Heart left ventricle (tissue), 16 donors: ENCODE measurements at regions not wholly inside any gene's neighbourhood (a gene's known extent, or its start where the extent isn't known, plus 50 kb on each side); places are given as distances from the start of the nearest gene placed in this dataset.

Source experiments
- ATAC-seq, 4 donors: fragments of 200-7000 bp; cut with Tn5 transposase; one replicate each; pipeline ENCODE4 v1.9.1; 2020 to 2022; ENCODE audit warnings: moderate library complexity in 4 of 4, mild to moderate bottlenecking in 3 of 4, moderate number of reproducible peaks in 1 of 4
- DNase-seq, 5 donors: peaks; one replicate each; pipeline ENCODE4 v3.0.0-alpha.2; 2020
- H3K27ac ChIP-seq, 12 donors: fragments of 200-600 bp; sonication (generic) in 4 of 12; one replicate each; pipeline versions ENCODE4 v1.5.0 to v1.8.0; 2016 to 2022; ENCODE audit warnings: mild to moderate bottlenecking in 2 of 12
- H3K27me3 ChIP-seq, 9 donors: fragments of 200-600 bp; sonication (generic) in 2 of 9; one replicate each; pipeline versions ENCODE4 v1.5.1 to v1.8.0; 2016 to 2022; ENCODE audit warnings: mild to moderate bottlenecking in 3 of 9
- H3K36me3 ChIP-seq, 9 donors: fragments of 200-600 bp; sonication (generic) in 2 of 9; one replicate each; pipeline versions ENCODE4 v1.5.0 to v1.8.0; 2018 to 2022; ENCODE audit warnings: mild to moderate bottlenecking in 2 of 9
- H3K4me1 ChIP-seq, 12 donors: fragments of 200-600 bp; sonication (generic) in 4 of 12; one replicate each; pipeline versions ENCODE4 v1.5.0 to v1.8.0; 2016 to 2022; ENCODE audit warnings: mild to moderate bottlenecking in 3 of 12
- H3K4me3 ChIP-seq, 12 donors: fragments of 200-600 bp; sonication (generic) in 4 of 12; one replicate each; pipeline versions ENCODE4 v1.5.0 to v1.8.0; 2017 to 2022; ENCODE audit warnings: mild to moderate bottlenecking in 9 of 12, moderate library complexity in 4 of 12
- H3K9me3 ChIP-seq, 12 donors: fragments of 200-600 bp; sonication (generic) in 4 of 12; one replicate each; pipeline versions ENCODE4 v1.5.0 to v1.8.0; 2016 to 2022; ENCODE audit warnings: mild to moderate bottlenecking in 1 of 12
- POLR2A ChIP-seq, 2 donors: fragments of 450-650 bp; IDR thresholded peaks; one replicate each; pipeline ENCODE4 v1.6.1; 2017; ENCODE audit warnings: antibody characterized with exemption in 2 of 2, mild to moderate bottlenecking in 2 of 2, moderate library complexity in 2 of 2
- WGBS, 4 donors: extraction: QIAGEN DNeasy Blood & Tissue Kit in 2 of 4; methylation state at CpG; one replicate each; pipeline versions ENCODE4 v1.1.5 to v1.1.7; 2013 to 2018; 5-methylcytosine and 5-hydroxymethylcytosine counted together
- intact Hi-C, 10 donors: fragments of 100-400 bp; cut with DNase I; formaldehyde crosslinking; loops; one replicate each; pipeline versions ENCODE4 v1.11.1 to v1.14.2; 2022
- TF ChIP-seq, protein P1 (sequence below), 12 donors: fragments of 200-600 bp; sonication (generic) in 4 of 12; IDR thresholded peaks; one replicate each; pipeline versions ENCODE4 v1.5.0 to v1.8.0; 2018 to 2022; ENCODE audit warnings: antibody characterized with exemption in 12 of 12, mild to moderate bottlenecking in 5 of 12
- donor health status: ischemic (EF 13 %, LVEDD 7.1; RV severe dilation, severe dysfunction).
- donor health status: healthy with polysubstance abuse.
- donor health status: DM: no; HTN: yes; CAD: no.
- donor health status: DM: no; HTN: no; CAD: no.
- donor health status: ischemic (EF 25% LVEDD 6.9; RV normal size, moderate dysfunction).
- donor health status: ischemic (EF 25% LVEDD 5.7; RV mildly dilated, moderate dysfunction).
- donor health status: healthy.
- donor health status: DM: yes; HTN: yes; CAD: no.
- donor health status: ischemic (EF 35%, LVEDD 5.7; RV mildly dilated, moderate dysfunction).
- donor health status: nonischemic (EF 11% LVEDD 7.7; RV severe dilation, severe dysfunction).
- donor health status: DM: yes; HTN: yes; CAD: no.
- donor health status: PGD.
- donor health status: ischemic (EF 29% LVEDD 5.4; RV normal size, mild dysfunction).
- donor health status: nonischemic (EF 23%, LVEDD 6.1; RV moderate dilation, normal function).

- H3K4me1 ChIP-seq: no peaks in the 10 kb centered on the region
- intact Hi-C loops: no loop called here
- TF ChIP-seq, protein P1, sequence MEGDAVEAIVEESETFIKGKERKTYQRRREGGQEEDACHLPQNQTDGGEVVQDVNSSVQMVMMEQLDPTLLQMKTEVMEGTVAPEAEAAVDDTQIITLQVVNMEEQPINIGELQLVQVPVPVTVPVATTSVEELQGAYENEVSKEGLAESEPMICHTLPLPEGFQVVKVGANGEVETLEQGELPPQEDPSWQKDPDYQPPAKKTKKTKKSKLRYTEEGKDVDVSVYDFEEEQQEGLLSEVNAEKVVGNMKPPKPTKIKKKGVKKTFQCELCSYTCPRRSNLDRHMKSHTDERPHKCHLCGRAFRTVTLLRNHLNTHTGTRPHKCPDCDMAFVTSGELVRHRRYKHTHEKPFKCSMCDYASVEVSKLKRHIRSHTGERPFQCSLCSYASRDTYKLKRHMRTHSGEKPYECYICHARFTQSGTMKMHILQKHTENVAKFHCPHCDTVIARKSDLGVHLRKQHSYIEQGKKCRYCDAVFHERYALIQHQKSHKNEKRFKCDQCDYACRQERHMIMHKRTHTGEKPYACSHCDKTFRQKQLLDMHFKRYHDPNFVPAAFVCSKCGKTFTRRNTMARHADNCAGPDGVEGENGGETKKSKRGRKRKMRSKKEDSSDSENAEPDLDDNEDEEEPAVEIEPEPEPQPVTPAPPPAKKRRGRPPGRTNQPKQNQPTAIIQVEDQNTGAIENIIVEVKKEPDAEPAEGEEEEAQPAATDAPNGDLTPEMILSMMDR (IDR thresholded peaks at IDR 0.05): no peak
- no peak for TF ChIP-seq POLR2A (IDR thresholded peaks at IDR 0.05)
- no peaks in the 10 kb centered on the region for H3K36me3 ChIP-seq
- DNase-seq (no peak), ATAC-seq (no peak)
- 64 to 82% (median 69%) methylated on average over 2 of the region's 2 CpGs for WGBS, 4 donors
- no peak overlapping the region for H3K27ac ChIP-seq
- H3K4me3 ChIP-seq: no peak overlapping the region
- no peaks in the 10 kb centered on the region for H3K9me3 ChIP-seq
- peaks cover 0 to 63% (median 12%) of the 10 kb centered on the region in 9 donors for H3K27me3 ChIP-seq
Measured at GRCh38 chr12:53838978-53839377, 87.2 kb upstream of the CISTR start.

- no peak overlapping the region for H3K27ac ChIP-seq
- intact Hi-C loops: no loop called here
- DNase-seq (no peak), ATAC-seq (no peak)
- 85 to 90% (median 89%) methylated on average over 4 of the region's 4 CpGs for WGBS, 4 donors
- H3K36me3 ChIP-seq: no peaks in the 10 kb centered on the region
- H3K9me3 ChIP-seq: no peaks in the 10 kb centered on the region
- no peaks in the 10 kb centered on the region for H3K4me1 ChIP-seq
- peaks cover 0 to 66% (median 12%) of the 10 kb centered on the region in 9 donors for H3K27me3 ChIP-seq
- TF ChIP-seq, protein P1 (IDR thresholded peaks at IDR 0.05): no peak
- no peak for TF ChIP-seq POLR2A (IDR thresholded peaks at IDR 0.05)
- H3K4me3 ChIP-seq: no peak overlapping the region
Measured at GRCh38 chr12:53840316-53840715, 88.5 kb upstream of the CISTR start.

- ATAC-seq (no peak), DNase-seq (no peak)
- H3K4me1 ChIP-seq: no peaks in the 10 kb centered on the region
- TF ChIP-seq, protein P1 (IDR thresholded peaks at IDR 0.05): no peak
- TF ChIP-seq POLR2A (IDR thresholded peaks at IDR 0.05): no peak
- no peaks in the 10 kb centered on the region for H3K9me3 ChIP-seq
- H3K27ac ChIP-seq: no peak overlapping the region
- 79 to 84% (median 82%) methylated on average over 6 of the region's 6 CpGs for WGBS, 4 donors
- H3K27me3 ChIP-seq: peaks cover 0 to 63% (median 13%) of the 10 kb centered on the region in 9 donors
- no peak overlapping the region for H3K4me3 ChIP-seq
- intact Hi-C loops: no loop called here
- H3K36me3 ChIP-seq: no peaks in the 10 kb centered on the region
Measured at GRCh38 chr12:53842686-53843085, 90.9 kb upstream of the CISTR start.

- intact Hi-C loops: no loop called here
- ATAC-seq (no peak), DNase-seq (no peak)
- H3K27ac ChIP-seq: no peak overlapping the region
- no peak overlapping the region for H3K4me3 ChIP-seq
- no peak for TF ChIP-seq POLR2A (IDR thresholded peaks at IDR 0.05)
- TF ChIP-seq, protein P1 (IDR thresholded peaks at IDR 0.05): no peak
- 78 to 95% (median 89%) methylated on average over 1 of the region's 1 CpG for WGBS, 4 donors
- H3K4me1 ChIP-seq: no peaks in the 10 kb centered on the region
- H3K36me3 ChIP-seq: no peaks in the 10 kb centered on the region
- H3K27me3 ChIP-seq: peaks cover 0 to 58% (median 13%) of the 10 kb centered on the region in 9 donors
- no peaks in the 10 kb centered on the region for H3K9me3 ChIP-seq
Measured at GRCh38 chr12:53843545-53843944, 91.8 kb upstream of the CISTR start.
